ENCODE measurements at regions not wholly inside any gene's neighbourhood (a gene's known extent, or its start where the extent isn't known, plus 50 kb on each side); places are given as distances from the start of the nearest gene placed in this dataset.
"Not testable (repeated sequence)": the region's sequence is repeated elsewhere in the genome, so short reads cannot be mapped to it uniquely, and the experiment has no call there.

DNA sequence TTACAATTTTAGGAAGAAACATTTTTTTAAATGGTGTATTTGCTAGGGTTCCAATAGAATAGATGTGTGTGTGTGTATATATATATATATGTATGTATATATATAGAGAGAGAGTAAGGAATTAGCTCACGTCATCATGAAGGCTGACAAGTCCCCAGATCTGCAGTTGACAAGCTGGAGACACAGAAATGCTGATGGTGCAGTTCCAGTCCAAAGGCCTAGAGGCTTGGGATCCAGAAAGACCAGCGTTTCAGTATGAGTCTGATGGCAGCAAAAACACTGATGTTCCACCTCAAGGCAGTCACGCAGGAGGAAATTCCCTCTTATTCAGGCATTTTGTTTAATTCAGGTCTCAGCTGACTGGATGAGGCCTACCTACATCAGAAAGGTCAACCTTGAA is 386.8 kb downstream of the PTH2R start:
- in situ Hi-C loops (cut with MboI; ENCODE audit: low pct_unique_long_range_greater_than_20kb, low sequenced_read_pairs, unreplicated experiment): no loop called here
- TF ChIP-seq, protein P1, sequence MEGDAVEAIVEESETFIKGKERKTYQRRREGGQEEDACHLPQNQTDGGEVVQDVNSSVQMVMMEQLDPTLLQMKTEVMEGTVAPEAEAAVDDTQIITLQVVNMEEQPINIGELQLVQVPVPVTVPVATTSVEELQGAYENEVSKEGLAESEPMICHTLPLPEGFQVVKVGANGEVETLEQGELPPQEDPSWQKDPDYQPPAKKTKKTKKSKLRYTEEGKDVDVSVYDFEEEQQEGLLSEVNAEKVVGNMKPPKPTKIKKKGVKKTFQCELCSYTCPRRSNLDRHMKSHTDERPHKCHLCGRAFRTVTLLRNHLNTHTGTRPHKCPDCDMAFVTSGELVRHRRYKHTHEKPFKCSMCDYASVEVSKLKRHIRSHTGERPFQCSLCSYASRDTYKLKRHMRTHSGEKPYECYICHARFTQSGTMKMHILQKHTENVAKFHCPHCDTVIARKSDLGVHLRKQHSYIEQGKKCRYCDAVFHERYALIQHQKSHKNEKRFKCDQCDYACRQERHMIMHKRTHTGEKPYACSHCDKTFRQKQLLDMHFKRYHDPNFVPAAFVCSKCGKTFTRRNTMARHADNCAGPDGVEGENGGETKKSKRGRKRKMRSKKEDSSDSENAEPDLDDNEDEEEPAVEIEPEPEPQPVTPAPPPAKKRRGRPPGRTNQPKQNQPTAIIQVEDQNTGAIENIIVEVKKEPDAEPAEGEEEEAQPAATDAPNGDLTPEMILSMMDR (IDR thresholded peaks at IDR 0.05; ENCODE audit: extremely low read depth, insufficient read depth, missing control alignments): no peak
- DNase-seq (ENCODE audit: low spot score): no peak

DNA sequence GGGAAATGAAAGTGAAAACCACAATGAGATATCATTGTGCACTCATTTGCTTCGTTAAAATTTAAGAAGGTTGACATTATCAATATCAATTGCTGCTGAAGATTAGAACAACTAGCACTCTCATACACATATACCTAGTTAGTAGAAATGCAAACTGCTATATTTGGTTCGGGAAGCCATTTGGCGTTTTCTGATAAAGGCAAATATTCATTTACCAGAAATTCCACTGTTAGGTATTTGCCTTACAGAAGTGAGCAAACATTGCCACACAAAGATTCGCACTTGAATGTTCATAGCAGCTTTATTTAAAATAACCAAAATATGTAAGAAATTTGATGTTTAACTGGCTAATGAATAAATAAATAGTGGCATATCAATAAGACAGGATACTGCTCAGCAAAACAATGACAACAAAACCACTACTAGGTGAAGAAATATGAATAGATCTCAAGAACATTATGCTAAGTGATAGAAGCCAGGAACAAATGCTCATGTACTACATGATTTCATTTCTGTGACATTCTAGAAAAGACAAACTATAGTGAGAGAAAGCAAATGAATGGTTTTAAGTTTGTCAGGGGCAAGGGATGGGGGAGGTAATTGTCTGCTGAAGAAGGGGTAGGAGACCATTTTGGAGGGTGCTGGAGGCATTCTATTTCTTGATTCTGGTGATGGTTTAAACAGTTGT is 387.8 kb downstream of the PTH2R start:
- in situ Hi-C loops (cut with MboI; ENCODE audit: low pct_unique_long_range_greater_than_20kb, low sequenced_read_pairs, unreplicated experiment): no loop called here

DNA sequence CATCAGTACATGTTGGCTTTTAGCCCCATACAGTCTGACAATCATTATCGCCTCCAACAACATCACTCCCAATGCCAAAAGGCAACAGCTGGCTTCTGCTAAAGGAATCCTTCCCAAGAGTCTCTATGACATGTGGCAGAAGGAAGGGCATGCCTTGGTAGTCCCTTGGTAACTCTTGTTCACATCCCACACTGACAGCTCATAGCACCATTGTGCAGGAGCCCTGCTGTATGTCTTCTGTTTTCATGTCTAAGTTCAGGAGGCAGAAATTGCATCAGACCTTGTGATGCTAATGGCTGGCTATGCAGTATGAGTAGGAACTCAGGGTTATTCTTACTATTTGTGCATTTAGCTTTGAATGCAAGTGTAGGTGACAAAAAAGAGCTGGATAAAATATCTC is 392.1 kb downstream of the PTH2R start:
- DNase-seq (ENCODE audit: low spot score): no peak
- in situ Hi-C loops (cut with MboI; ENCODE audit: low pct_unique_long_range_greater_than_20kb, low sequenced_read_pairs, unreplicated experiment): no loop called here

More for the DNA sequence above, 387.8 kb downstream of the PTH2R start:
- no peak for DNase-seq (ENCODE audit: low spot score)
- TF ChIP-seq, protein P1 (IDR thresholded peaks at IDR 0.05; ENCODE audit: extremely low read depth, insufficient read depth, missing control alignments): no peak

DNA sequence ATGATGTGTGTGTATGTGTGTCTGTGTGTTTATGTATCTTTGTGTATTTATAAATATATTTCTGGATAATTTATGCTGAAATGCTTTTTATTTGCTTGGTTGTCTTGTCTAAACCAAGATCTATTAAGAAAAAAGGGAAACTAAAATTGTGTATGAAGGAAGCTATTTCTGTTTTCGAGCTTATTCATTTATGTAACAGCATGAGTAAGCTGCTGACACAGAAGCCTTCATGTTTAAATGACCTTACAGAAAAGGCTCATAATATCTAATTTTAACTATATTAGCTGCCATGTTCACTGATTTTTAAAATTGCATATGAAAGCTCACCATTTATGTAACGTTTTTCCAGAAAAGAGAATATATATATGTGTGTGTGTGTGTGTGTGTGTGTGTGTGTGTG is 392.8 kb downstream of the PTH2R start:
- DNase-seq (ENCODE audit: low spot score): no peak
- TF ChIP-seq, protein P1 (IDR thresholded peaks at IDR 0.05; ENCODE audit: extremely low read depth, insufficient read depth, missing control alignments): no peak
- in situ Hi-C loops (cut with MboI; ENCODE audit: low pct_unique_long_range_greater_than_20kb, low sequenced_read_pairs, unreplicated experiment): no loop called here

More for the DNA sequence above, 392.1 kb downstream of the PTH2R start:
- TF ChIP-seq, protein P1 (IDR thresholded peaks at IDR 0.05; ENCODE audit: extremely low read depth, insufficient read depth, missing control alignments): no peak

DNA sequence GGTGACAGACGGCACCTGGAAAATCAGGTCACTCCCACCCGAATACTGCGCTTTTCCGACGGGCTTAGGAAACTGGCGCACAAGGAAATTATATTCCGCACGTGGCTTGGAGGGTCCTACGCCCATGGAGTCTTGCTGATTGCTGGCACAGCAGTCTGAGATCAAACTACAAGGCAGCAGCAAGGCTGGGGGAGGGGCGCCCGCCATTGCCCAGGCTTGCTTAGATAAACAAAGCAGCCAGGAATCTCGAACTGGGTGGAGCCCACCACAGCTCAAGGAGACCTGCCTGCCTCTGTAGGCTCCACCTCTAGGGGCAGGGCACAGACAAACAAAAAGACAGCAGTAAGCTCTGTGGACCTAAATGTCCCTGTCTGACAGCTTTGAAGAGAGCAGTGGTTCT is 394.3 kb downstream of the PTH2R start:
- in situ Hi-C loops (cut with MboI; ENCODE audit: low pct_unique_long_range_greater_than_20kb, low sequenced_read_pairs, unreplicated experiment); DNase-seq (ENCODE audit: low spot score): not testable (repeated sequence)

DNA sequence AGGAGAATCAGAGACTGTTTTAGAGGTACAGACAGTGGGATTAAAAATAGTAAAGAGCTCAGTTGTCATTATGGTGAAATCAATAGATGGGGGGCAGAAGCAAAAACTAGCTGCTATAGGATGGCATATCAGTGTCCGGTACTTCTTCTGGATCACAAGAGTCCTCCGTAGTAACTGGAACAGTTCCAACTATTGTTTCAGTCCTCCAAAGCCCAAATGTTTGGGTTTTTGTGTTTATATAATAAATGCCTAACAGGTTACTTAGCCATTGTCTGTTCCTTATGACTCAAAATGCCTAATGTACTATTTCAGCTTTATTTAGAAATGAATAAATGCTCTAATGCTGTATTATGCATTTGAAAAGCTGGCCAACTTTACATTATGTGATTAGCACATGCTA is 401.2 kb downstream of the PTH2R start:
- TF ChIP-seq, protein P1 (IDR thresholded peaks at IDR 0.05; ENCODE audit: extremely low read depth, insufficient read depth, missing control alignments): no peak
- no peak for DNase-seq (ENCODE audit: low spot score)
- in situ Hi-C loops (cut with MboI; ENCODE audit: low pct_unique_long_range_greater_than_20kb, low sequenced_read_pairs, unreplicated experiment): no loop called here

DNA sequence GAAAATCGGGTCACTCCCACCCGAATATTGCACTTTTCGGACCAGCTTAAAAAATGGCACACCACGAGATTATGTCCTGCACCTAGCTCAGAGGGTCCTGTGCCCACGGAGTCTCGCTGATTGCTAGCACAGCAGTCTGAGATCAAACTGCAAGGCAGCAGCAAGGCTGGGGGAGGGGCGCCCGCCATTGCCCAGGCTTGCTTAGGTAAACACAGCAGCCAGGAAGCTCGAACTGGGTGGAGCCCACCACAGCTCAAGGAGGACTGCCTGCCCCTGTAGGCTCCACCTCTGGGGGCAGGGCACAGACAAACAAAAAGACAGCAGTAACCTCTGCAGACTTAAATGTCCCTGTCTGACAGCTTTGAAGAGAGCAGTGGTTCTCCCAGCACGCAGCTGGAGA is 405.3 kb downstream of the PTH2R start:
- in situ Hi-C loops (cut with MboI; ENCODE audit: low pct_unique_long_range_greater_than_20kb, low sequenced_read_pairs, unreplicated experiment); DNase-seq (ENCODE audit: low spot score): not testable (repeated sequence)

DNA sequence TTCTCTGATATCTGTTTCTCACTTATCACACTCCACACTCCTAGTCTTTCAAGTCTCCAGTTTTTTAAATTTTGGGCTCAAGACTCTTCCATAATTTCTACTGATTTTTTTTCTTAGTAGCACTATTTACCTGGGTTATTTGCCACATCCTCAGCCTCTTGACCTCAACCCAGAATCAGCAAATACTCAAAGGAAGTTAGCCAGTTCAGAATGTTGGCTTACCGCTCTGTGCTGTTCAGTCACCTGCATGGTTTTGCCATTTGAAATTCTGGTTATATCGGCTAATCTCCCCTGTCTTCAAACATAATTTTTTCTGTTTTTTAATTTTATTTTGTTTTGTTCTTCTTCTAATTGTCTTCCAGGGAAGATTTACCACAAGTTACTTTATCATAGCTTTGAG is 412.6 kb downstream of the PTH2R start:
- TF ChIP-seq, protein P1 (IDR thresholded peaks at IDR 0.05; ENCODE audit: extremely low read depth, insufficient read depth, missing control alignments): no peak
- in situ Hi-C loops (cut with MboI; ENCODE audit: low pct_unique_long_range_greater_than_20kb, low sequenced_read_pairs, unreplicated experiment): no loop called here
- no peak for DNase-seq (ENCODE audit: low spot score)

Measured in GM13977 (cell line).